ENCODE measurements at regions not wholly inside any gene's neighbourhood (a gene's known extent, or its start where the extent isn't known, plus 50 kb on each side); places are given as distances from the start of the nearest gene placed in this dataset.

DNA sequence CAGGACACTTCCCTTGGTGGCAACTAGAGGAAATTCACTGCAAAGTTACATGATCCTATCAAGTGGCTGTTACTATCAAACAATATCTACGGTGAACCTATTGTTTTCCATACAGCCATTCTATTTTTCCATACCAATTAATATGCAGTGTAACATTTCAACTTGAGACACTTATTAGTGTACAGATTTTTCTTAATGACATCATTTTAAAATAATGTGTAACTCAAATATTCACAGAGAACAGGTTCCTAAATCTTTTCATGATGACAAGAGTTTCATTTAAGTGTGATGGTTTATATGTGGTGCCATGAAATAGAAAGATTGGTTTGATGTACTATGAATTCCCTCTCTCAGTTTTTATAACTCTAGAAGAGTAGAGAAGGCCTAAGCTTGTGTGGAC lies 291.2 kb upstream of the SOX5 start:
- DNase-seq (ENCODE audit: low read depth, low spot score), result no peak
- in situ Hi-C loops (cut with HindIII; ENCODE audit: low sequenced_read_pairs), result no loop called here
- TF ChIP-seq CTCF (IDR thresholded peaks at IDR 0.05; ENCODE audit: low read depth, low read length), result no peak
- H3K4me3 ChIP-seq (ENCODE audit: low read depth, low read length), result no peak overlapping the region

DNA sequence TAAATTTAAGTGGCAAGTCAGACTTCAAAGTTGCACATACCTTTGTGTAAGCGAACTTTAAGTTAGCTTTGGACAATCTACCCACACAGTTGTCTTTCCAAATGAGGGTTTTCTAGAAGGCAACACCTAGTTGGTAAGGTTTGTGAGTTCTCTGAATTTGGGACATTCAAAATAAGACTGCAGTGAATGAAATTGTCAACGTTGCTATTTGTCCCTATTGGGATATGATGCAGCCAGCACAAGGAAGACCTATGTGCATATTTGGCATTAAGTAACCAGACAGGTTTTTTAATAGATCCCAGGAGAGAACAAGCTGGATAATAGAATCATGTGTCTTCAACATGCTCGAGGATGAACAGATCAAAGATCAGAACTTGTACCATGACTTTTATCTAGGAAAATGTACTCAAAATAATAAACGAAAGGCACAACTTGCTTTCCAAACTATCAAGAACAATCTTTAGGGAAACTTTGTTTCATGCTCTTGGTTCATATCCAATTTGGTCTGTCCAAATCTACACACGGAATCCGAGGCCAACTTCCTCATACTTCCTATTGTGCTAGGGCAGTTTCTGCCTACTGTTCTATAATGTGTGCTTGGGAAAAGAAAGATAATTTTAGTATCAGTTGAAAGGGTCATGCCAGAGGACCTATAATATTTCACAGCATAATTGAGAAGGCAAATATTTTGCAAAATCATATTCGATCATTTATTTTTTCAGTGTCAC lies 284.2 kb upstream of the SOX5 start:
- in situ Hi-C loops (cut with HindIII; ENCODE audit: low sequenced_read_pairs), result no loop called here
- no peak for DNase-seq (ENCODE audit: low read depth, low spot score)
- TF ChIP-seq CTCF (IDR thresholded peaks at IDR 0.05; ENCODE audit: low read depth, low read length), result no peak
- H3K4me3 ChIP-seq (ENCODE audit: low read depth, low read length), result no peak overlapping the region

DNA sequence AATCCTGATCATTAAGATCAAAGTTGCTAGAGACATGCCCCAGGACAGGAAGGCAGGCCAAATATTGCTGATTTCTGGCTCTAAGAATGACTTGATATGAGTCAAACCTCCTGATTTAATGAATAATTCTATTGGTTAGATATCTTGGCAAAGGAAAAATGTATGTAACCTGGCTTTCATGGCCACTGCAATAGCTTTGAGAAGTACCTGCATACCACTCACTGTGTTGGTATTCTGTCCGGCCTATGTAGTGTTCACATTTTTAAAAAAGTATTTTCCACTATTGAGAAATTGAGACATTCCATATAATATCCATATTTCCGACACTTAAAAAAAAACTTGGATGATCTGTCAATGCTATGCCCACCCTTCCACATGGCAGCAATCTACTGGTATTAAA lies 283.1 kb upstream of the SOX5 start:
- H3K4me3 ChIP-seq (ENCODE audit: low read depth, low read length), result no peak overlapping the region
- TF ChIP-seq CTCF (IDR thresholded peaks at IDR 0.05; ENCODE audit: low read depth, low read length), result no peak
- no peak for DNase-seq (ENCODE audit: low read depth, low spot score)
- in situ Hi-C loops (cut with HindIII; ENCODE audit: low sequenced_read_pairs), result no loop called here

DNA sequence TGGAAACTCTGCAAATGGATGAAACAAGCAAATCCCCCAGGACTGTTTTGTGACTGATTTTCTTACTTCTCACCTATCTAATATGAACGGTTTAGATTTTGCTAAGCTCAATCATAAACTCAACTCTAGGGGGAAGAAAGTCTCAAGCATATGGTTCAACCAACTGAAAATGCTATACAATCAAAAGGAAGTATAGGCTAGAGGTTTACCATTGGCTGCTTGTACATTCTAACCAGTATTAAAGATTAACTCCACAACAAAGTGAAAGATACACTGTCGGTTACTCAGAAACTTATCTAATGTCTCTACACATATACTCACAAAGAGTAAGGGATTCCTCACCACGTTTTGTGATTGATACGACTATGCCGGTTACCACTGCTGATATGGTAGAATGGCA lies 281.8 kb upstream of the SOX5 start:
- no peak for TF ChIP-seq CTCF (IDR thresholded peaks at IDR 0.05; ENCODE audit: low read depth, low read length)
- no peak overlapping the region for H3K4me3 ChIP-seq (ENCODE audit: low read depth, low read length)
- in situ Hi-C loops (cut with HindIII; ENCODE audit: low sequenced_read_pairs), result no loop called here
- no peak for DNase-seq (ENCODE audit: low read depth, low spot score)

DNA sequence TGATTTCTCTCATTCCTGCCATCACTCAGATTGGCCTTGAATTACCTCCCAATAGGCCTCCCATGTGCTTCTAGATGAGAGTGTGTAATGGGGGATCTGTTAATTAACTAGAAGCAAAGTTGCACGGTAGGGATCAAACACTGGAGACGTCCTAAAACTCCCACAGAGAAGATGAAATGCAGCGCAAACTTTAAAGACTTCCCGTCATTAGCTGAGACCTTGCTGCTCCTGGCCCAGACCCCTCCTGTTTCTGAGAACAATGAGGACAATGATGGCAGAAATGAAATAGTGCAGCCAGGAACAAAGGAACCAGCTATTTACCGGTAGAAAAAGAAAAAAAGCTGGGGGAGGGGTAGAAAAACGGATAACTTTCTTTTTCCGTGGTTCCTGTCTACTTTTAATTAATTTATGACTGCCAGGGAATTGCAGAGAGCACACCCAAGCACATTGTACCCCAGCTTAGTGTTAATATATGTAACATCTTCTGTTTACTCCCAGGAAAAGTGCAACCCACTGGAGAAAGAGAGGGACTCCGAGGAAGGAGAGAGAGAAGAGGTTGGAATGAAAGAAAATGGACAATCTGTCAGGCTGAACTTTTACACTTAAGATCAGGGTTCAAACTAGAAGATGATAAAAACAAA lies 280.7 kb upstream of the SOX5 start:
- peak; percentile 7 for DNase-seq (ENCODE audit: low read depth, low spot score)
- in situ Hi-C loops (cut with HindIII; ENCODE audit: low sequenced_read_pairs), result no loop called here
- no peak for TF ChIP-seq CTCF (IDR thresholded peaks at IDR 0.05; ENCODE audit: low read depth, low read length)
- H3K4me3 ChIP-seq (ENCODE audit: low read depth, low read length), result no peak overlapping the region

DNA sequence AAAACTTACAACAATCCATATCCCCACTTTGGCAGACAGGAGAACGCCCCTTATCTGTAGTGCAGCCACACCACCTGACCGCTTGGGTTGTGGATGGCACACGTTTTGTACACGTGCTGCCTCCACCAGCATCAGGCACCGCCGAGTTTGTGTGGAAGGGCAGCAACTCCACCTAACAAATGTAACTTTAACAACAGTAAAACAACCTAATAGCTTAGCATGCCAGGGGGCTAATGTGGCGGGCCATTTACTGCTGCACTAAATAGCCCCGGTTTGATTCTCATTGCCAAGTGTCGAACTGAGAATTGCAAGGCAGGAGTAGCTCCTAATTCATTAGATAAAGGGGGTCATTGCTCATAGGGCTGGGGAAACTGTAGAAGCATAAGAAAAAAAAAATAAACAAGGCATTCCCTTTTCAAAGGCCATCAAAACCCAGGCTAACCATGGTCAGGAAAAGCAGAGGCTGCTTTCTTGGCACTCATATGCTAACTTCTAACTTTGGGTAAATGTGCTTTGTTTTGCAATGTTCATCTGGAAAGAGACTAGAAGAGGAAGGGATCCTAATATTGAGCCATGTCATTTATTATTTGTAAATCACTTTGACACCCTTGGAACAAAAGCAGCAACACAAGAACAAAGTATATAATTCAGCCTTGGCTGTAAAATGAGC lies 279.7 kb upstream of the SOX5 start:
- no peak for TF ChIP-seq CTCF (IDR thresholded peaks at IDR 0.05; ENCODE audit: low read depth, low read length)
- H3K4me3 ChIP-seq (ENCODE audit: low read depth, low read length), result no peak overlapping the region
- in situ Hi-C loops (cut with HindIII; ENCODE audit: low sequenced_read_pairs), result no loop called here
- peak; percentile 43 for DNase-seq (ENCODE audit: low read depth, low spot score)

Measured in astrocyte of the spinal cord (primary cell).